Activated CD8-positive, alpha-beta T cell treated with anti-CD3 and anti-CD28 coated beads for 36 hours (primary cell): ENCODE measurements at regions not wholly inside any gene's neighbourhood (a gene's known extent, or its start where the extent isn't known, plus 50 kb on each side); places are given as distances from the start of the nearest gene placed in this dataset.

Experiments used
- ATAC-seq: fragments of 200-7000 bp; cut with Tn5 transposase; one replicate; pipeline ENCODE4 v1.10.0; 2021; ENCODE audit warnings: mild to moderate bottlenecking, moderate library complexity
- CTCF ChIA-PET: fragments of 350-600 bp; sonication (Branson Sonifier 250); formaldehyde crosslinking; loops from one replicate; lab custom pipeline; 2021; ENCODE audit warnings: antibody characterized with exemption; lab: Charles Lee
- POLR2A ChIA-PET: fragments of 350-600 bp; sonication (Branson Sonifier 250); formaldehyde crosslinking; loops from one replicate; lab custom pipeline; 2021; ENCODE audit warnings: antibody characterized with exemption; lab: Charles Lee
- DNase-seq: peaks from one replicate; pipeline ENCODE4 v3.0.0-alpha.2; 2020
- H3K27ac Mint-ChIP-seq: one replicate; pipeline ENCODE4 v1.8.0; 2021; ENCODE audit warnings: mild to moderate bottlenecking, mixed read lengths
- H3K27me3 Mint-ChIP-seq: one replicate; pipeline ENCODE4 v1.8.0; 2021; ENCODE audit warnings: mixed read lengths
- H3K36me3 Mint-ChIP-seq: one replicate; pipeline ENCODE4 v1.8.0; 2021; ENCODE audit warnings: low read depth, mixed read lengths
- H3K4me1 Mint-ChIP-seq: one replicate; pipeline ENCODE4 v1.8.0; 2021; ENCODE audit warnings: low read depth, mixed read lengths
- H3K4me3 Mint-ChIP-seq: one replicate; pipeline ENCODE4 v1.8.0; 2021; ENCODE audit warnings: mild to moderate bottlenecking, moderate library complexity, mixed read lengths
- H3K9me3 Mint-ChIP-seq: one replicate; pipeline ENCODE4 v1.8.0; 2021; ENCODE audit warnings: mixed read lengths
- CTCF ChIP-seq: fragments of 200-600 bp; IDR thresholded peaks from one replicate; pipeline ENCODE4 v1.8.0; 2022; ENCODE audit warnings: antibody characterized with exemption, mild to moderate bottlenecking
- intact Hi-C: fragments of 100-400 bp; cut with micrococcal nuclease; formaldehyde crosslinking; loops from one replicate; pipeline ENCODE4 v1.10.0; 2022

- POLR2A ChIA-PET = no interaction called here
- H3K27me3 Mint-ChIP-seq = no peaks in the 10 kb centered on the region
- CTCF ChIA-PET = no interaction called here
- intact Hi-C loops = loop anchor here (10.0 kb wide), 1 partner anchor 177 kb away; the partner anchor contains the start of gene FGF19
- H3K36me3 Mint-ChIP-seq = no peaks in the 10 kb centered on the region
- no peak overlapping the region for H3K27ac Mint-ChIP-seq
- H3K4me1 Mint-ChIP-seq = no peaks in the 10 kb centered on the region
- ATAC-seq (no peak), DNase-seq (peak; percentile 13)
- H3K9me3 Mint-ChIP-seq = no peaks in the 10 kb centered on the region
- no peak overlapping the region for H3K4me3 Mint-ChIP-seq
- no peak for TF ChIP-seq CTCF
Measured at GRCh38 chr11:69881467-69882269, 62.5 kb upstream of the FGF3 start.

- H3K4me1 Mint-ChIP-seq = no peaks in the 10 kb centered on the region
- no peaks in the 10 kb centered on the region for H3K36me3 Mint-ChIP-seq
- TF ChIP-seq CTCF = no peak
- CTCF ChIA-PET = no interaction called here
- ATAC-seq = no peak
- H3K9me3 Mint-ChIP-seq = no peaks in the 10 kb centered on the region
- intact Hi-C loops = loop anchor here (10.0 kb wide), 1 partner anchor 177 kb away; the partner anchor contains the start of gene FGF19
- no peak overlapping the region for H3K4me3 Mint-ChIP-seq
- no peak for DNase-seq
- POLR2A ChIA-PET = no interaction called here
- H3K27me3 Mint-ChIP-seq = no peaks in the 10 kb centered on the region
- no peak overlapping the region for H3K27ac Mint-ChIP-seq
Measured at GRCh38 chr11:69882270-69882608, 63.0 kb upstream of the FGF3 start.

GRCh38 chr11:69883292-69884255 lies 64.4 kb upstream of the FGF3 start:
- no peak for TF ChIP-seq CTCF
- H3K4me3 Mint-ChIP-seq = no peak overlapping the region
- H3K27ac Mint-ChIP-seq = no peak overlapping the region
- no peaks in the 10 kb centered on the region for H3K9me3 Mint-ChIP-seq
- ChIA-PET POLR2A (no interaction called here), CTCF (no interaction called here)
- DNase-seq (no peak), ATAC-seq (no peak)
- H3K27me3 Mint-ChIP-seq = no peaks in the 10 kb centered on the region
- H3K4me1 Mint-ChIP-seq = no peaks in the 10 kb centered on the region
- intact Hi-C loops = loop anchor here (10.0 kb wide), 1 partner anchor 179 kb away; the partner anchor contains the start of gene FGF19
- no peaks in the 10 kb centered on the region for H3K36me3 Mint-ChIP-seq

- ATAC-seq = no peak
- Mint-ChIP-seq H3K4me3 (no peak overlapping the region), H3K27ac (no peak overlapping the region), H3K36me3 (no peaks in the 10 kb centered on the region), H3K27me3 (peaks cover 5% of the 10 kb centered on the region), H3K4me1 (no peaks in the 10 kb centered on the region), H3K9me3 (no peaks in the 10 kb centered on the region)
- POLR2A ChIA-PET = no interaction called here
- CTCF ChIA-PET = no interaction called here
- DNase-seq = no peak
- intact Hi-C loops = loop anchor here (10.0 kb wide), 1 partner anchor 179 kb away; the partner anchor contains the start of gene FGF19
- no peak for TF ChIP-seq CTCF
Measured at GRCh38 chr11:69884286-69884685, 65.1 kb upstream of the FGF3 start.
